GM12864 (cell line): ENCODE measurements at regions not wholly inside any gene's neighbourhood (a gene's known extent, or its start where the extent isn't known, plus 50 kb on each side); places are given as distances from the start of the nearest gene placed in this dataset.

Experiments used
- DNase-seq: peaks from one replicate; pipeline ENCODE4 v3.0.0-alpha.2; 2011; ENCODE audit warnings: low read depth
- H3K4me3 ChIP-seq: 2 replicates; pipeline ENCODE4 v1.5.1; 2011; ENCODE audit warnings: mild to moderate bottlenecking, low read depth, low read length, control low read depth
- CTCF ChIP-seq: IDR thresholded peaks from 2 replicates; pipeline ENCODE4 v1.5.1; 2011; ENCODE audit warnings: low read depth, mild to moderate bottlenecking, moderate library complexity, low read length, control low read depth, inconsistent platforms; ENCODE audit errors: missing control alignments

- no peak for TF ChIP-seq CTCF
- no peak for DNase-seq
- no peak overlapping the region for H3K4me3 ChIP-seq
These were observed 69.3 kb upstream of the EYS start for GRCh38 chr6:65776332-65776731.

GRCh38 chr6:65771946-65772345, 64.9 kb upstream of the EYS start:
- no peak for DNase-seq
- TF ChIP-seq CTCF: no peak
- H3K4me3 ChIP-seq: no peak overlapping the region

GRCh38 chr6:65761890-65762289, 54.9 kb upstream of the EYS start:
- TF ChIP-seq CTCF: no peak
- H3K4me3 ChIP-seq: no peak overlapping the region
- no peak for DNase-seq

- TF ChIP-seq CTCF: no peak
- no peak overlapping the region for H3K4me3 ChIP-seq
- no peak for DNase-seq
These were observed 53.3 kb upstream of the EYS start for GRCh38 chr6:65760285-65760684.
